ENCODE measurements at regions not wholly inside any gene's neighbourhood (a gene's known extent, or its start where the extent isn't known, plus 50 kb on each side); places are given as distances from the start of the nearest gene placed in this dataset.

DNA sequence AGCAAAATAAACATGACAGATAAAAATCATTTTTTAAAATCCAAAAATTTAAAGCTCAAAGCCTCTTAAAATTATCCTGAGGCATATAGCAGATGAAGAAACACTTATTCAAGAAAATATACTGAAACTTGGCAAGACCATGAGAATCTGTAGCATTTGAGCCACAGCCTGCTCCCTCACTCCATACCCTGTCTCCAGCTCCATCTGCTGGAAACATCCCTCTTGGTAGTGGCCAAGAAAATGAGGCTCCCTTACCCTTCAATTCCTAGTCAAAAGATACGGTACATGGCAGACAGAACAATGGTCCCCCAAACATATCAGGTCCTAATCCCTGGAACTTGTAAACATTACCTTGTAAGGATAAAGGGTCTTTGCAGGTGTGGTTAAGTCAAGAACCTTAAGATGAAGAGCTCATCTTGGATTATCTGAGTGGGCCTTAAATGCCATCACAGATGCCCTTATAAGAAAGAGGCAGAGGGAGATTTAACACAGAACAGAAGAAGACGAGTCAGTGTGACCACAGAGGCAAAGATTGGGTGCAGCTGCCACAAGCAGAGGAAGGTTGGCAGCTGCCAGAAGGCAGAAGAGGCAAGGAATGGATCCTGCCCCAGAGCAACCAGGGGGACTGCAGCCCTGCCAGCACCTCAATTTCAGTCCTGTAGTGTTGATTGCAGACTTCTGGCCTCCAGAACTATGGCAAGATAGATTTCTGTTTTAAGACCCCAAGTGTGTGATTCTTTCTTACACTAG is 149.4 kb downstream of the ZNF248 start:
- no peaks in the 10 kb centered on the region for H3K4me1 ChIP-seq (ENCODE audit: control insufficient read depth, insufficient read depth, low read length)
- H3K36me3 ChIP-seq (ENCODE audit: insufficient read depth, low read length): no peaks in the 10 kb centered on the region
- no peak overlapping the region for H3K9ac ChIP-seq (ENCODE audit: low read depth, low read length)
- no peaks in the 10 kb centered on the region for H3K27me3 ChIP-seq (ENCODE audit: control insufficient read depth, insufficient read depth, low read length)
- H3K9me3 ChIP-seq (replicated peaks; ENCODE audit: low read length): no peaks in the 10 kb centered on the region
- H3K4me3 ChIP-seq (ENCODE audit: low read length): no peak overlapping the region
- no peak overlapping the region for H3K4me2 ChIP-seq (ENCODE audit: low read length)

DNA sequence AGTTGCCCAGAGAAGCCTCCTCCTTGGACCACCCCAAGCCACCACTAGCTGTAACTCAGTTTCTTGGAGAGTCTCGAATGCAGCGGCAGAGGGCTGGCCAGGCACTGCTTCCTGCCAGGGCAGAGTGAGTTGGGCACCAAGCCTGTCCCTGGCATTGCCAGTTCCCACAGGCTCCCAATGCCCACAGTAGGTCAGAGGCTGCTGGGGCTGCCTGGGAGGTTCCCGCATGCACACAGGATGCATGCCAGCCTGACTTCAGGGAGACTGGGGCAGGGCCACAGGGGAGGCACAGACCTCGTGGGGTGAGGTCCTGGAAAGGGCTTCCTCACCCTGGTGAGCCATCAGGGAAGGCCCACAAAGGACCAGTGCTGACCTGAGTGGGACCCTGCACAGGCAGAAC is 152.8 kb downstream of the ZNF248 start:
- no peak overlapping the region for H3K4me3 ChIP-seq (ENCODE audit: low read length)
- no peak overlapping the region for H3K4me2 ChIP-seq (ENCODE audit: low read length)
- H3K9me3 ChIP-seq (replicated peaks; ENCODE audit: low read length): no peaks in the 10 kb centered on the region
- H3K36me3 ChIP-seq (ENCODE audit: insufficient read depth, low read length): no peaks in the 10 kb centered on the region
- no peaks in the 10 kb centered on the region for H3K4me1 ChIP-seq (ENCODE audit: control insufficient read depth, insufficient read depth, low read length)
- H3K27me3 ChIP-seq (ENCODE audit: control insufficient read depth, insufficient read depth, low read length): no peaks in the 10 kb centered on the region
- H3K9ac ChIP-seq (ENCODE audit: low read depth, low read length): no peak overlapping the region

GRCh38 chr10:37703833-37704382 is 153.5 kb downstream of the ZNF248 start:
- H3K9me3 ChIP-seq (replicated peaks; ENCODE audit: low read length): no peaks in the 10 kb centered on the region
- no peaks in the 10 kb centered on the region for H3K4me1 ChIP-seq (ENCODE audit: control insufficient read depth, insufficient read depth, low read length)
- no peak overlapping the region for H3K4me3 ChIP-seq (ENCODE audit: low read length)
- H3K4me2 ChIP-seq (ENCODE audit: low read length): no peak overlapping the region
- no peaks in the 10 kb centered on the region for H3K36me3 ChIP-seq (ENCODE audit: insufficient read depth, low read length)
- H3K9ac ChIP-seq (ENCODE audit: low read depth, low read length): no peak overlapping the region
- H3K27me3 ChIP-seq (ENCODE audit: control insufficient read depth, insufficient read depth, low read length): no peaks in the 10 kb centered on the region

- Histone ChIP-seq H3K4me2 (ENCODE audit: low read length) (no peak overlapping the region), H3K36me3 (ENCODE audit: insufficient read depth, low read length) (no peaks in the 10 kb centered on the region), H3K9ac (ENCODE audit: low read depth, low read length) (no peak overlapping the region), H3K9me3 (replicated peaks; ENCODE audit: low read length) (no peaks in the 10 kb centered on the region), H3K4me3 (ENCODE audit: low read length) (no peak overlapping the region), H3K4me1 (ENCODE audit: control insufficient read depth, insufficient read depth, low read length) (no peaks in the 10 kb centered on the region), H3K27me3 (ENCODE audit: control insufficient read depth, insufficient read depth, low read length) (no peaks in the 10 kb centered on the region)
Observed at GRCh38 chr10:37703114-37703513, 154.3 kb downstream of the ZNF248 start.

GRCh38 chr10:37701781-37702493 is 155.5 kb downstream of the ZNF248 start:
- no peak overlapping the region for H3K9ac ChIP-seq (ENCODE audit: low read depth, low read length)
- no peaks in the 10 kb centered on the region for H3K4me1 ChIP-seq (ENCODE audit: control insufficient read depth, insufficient read depth, low read length)
- no peak overlapping the region for H3K4me2 ChIP-seq (ENCODE audit: low read length)
- no peaks in the 10 kb centered on the region for H3K27me3 ChIP-seq (ENCODE audit: control insufficient read depth, insufficient read depth, low read length)
- no peaks in the 10 kb centered on the region for H3K9me3 ChIP-seq (replicated peaks; ENCODE audit: low read length)
- no peaks in the 10 kb centered on the region for H3K36me3 ChIP-seq (ENCODE audit: insufficient read depth, low read length)
- no peak overlapping the region for H3K4me3 ChIP-seq (ENCODE audit: low read length)

GRCh38 chr10:37700886-37701780 is 156.3 kb downstream of the ZNF248 start:
- Histone ChIP-seq H3K9ac (ENCODE audit: low read depth, low read length) (no peak overlapping the region), H3K4me3 (ENCODE audit: low read length) (no peak overlapping the region), H3K27me3 (ENCODE audit: control insufficient read depth, insufficient read depth, low read length) (no peaks in the 10 kb centered on the region), H3K9me3 (replicated peaks; ENCODE audit: low read length) (no peaks in the 10 kb centered on the region), H3K4me1 (ENCODE audit: control insufficient read depth, insufficient read depth, low read length) (no peaks in the 10 kb centered on the region), H3K4me2 (ENCODE audit: low read length) (no peak overlapping the region), H3K36me3 (ENCODE audit: insufficient read depth, low read length) (no peaks in the 10 kb centered on the region)

DNA sequence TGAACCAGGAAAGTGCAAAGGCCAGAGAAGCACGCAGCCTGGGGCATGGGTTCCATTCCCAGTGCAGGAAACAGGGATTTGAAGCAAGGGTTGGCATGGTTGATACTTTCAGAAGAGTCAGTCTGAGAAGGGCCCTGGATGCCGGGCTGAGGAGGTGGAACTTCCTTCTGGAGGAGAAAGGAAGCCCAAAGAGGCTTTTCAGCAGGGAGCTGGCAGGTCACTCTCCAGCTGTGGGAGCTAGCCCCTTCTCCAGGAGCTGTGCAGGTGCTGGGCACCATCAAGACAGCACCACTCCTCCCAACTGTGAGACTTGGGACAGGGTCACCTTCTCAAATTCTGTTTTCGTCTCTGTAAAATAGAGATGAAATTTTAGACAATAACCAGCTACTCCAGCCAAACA is 169.8 kb downstream of the ZNF248 start:
- no peak overlapping the region for H3K4me3 ChIP-seq (ENCODE audit: low read length)
- H3K9me3 ChIP-seq (replicated peaks; ENCODE audit: low read length): peaks cover 3% of the 10 kb centered on the region
- H3K27me3 ChIP-seq (ENCODE audit: control insufficient read depth, insufficient read depth, low read length): no peaks in the 10 kb centered on the region
- H3K36me3 ChIP-seq (ENCODE audit: insufficient read depth, low read length): no peaks in the 10 kb centered on the region
- no peak overlapping the region for H3K9ac ChIP-seq (ENCODE audit: low read depth, low read length)
- no peaks in the 10 kb centered on the region for H3K4me1 ChIP-seq (ENCODE audit: control insufficient read depth, insufficient read depth, low read length)
- no peak overlapping the region for H3K4me2 ChIP-seq (ENCODE audit: low read length)

DNA sequence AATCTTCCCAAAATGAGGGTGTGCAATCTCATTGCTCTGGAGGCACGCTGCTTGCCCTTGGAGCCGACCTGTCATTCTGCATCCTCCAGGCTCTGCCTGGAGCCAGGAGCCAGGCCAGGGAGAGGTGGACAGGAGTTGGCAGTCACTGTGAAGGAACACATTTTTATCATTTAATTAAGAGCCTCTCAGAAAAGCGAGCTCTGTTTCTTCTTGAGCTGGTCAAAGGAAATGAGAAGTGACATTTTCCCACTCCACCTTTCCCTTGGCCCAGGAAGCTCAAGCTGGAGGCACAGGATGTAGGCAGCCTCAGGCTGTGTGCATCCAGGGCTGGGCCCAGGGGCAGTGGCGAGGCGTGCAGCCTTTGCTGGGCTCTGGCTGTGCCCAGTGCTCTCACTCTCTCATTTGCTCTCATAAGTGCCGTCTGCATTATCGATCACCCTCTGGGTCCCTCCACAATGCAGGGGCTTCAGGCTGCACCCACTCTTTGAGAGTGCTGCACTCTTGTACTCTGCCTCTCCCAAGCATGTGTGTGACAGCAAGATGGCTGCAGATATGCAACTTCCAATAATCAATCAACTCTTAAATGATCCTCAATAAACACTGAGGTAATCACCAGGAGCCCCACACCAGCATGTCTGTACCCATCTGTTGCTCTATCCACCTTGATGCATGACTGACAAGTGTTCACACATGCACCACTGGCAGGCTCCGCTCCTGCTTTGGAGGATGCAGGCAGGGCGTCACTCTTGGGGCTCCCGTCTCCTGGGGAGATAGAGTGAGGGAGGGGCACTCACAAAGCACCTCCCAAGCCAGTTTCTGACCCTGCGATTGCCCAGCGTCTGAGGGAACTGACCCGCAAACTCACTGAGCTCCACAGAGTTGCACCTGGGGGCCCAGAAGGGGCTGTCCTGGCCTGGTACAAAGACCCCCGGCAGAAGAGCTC is 171.4 kb downstream of the ZNF248 start:
- Histone ChIP-seq H3K36me3 (ENCODE audit: insufficient read depth, low read length) (no peaks in the 10 kb centered on the region), H3K27me3 (ENCODE audit: control insufficient read depth, insufficient read depth, low read length) (no peaks in the 10 kb centered on the region), H3K9ac (ENCODE audit: low read depth, low read length) (no peak overlapping the region), H3K9me3 (replicated peaks; ENCODE audit: low read length) (peaks cover 7% of the 10 kb centered on the region), H3K4me2 (ENCODE audit: low read length) (no peak overlapping the region), H3K4me3 (ENCODE audit: low read length) (no peak overlapping the region), H3K4me1 (ENCODE audit: control insufficient read depth, insufficient read depth, low read length) (no peaks in the 10 kb centered on the region)

DNA sequence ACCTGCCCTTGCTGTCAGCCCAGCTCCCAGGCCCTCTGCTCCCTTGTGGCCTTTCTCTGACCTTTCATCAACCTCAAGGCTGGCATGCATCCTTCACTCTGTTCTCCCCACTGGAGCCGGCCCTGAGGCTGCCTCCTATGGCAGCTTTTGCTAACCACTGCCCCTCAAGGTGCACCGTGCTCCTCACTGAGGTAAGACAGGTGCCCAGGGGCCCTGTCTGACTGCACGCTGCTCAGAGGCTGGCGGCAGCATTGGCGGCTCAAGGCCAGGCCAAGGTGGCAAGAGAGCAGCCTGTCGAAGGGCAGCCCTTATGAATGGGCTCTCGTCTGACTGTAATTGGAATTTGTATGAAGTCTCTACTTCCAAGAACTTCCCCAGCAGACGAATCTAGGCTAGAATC is 172.6 kb downstream of the ZNF248 start:
- Histone ChIP-seq H3K4me3 (ENCODE audit: low read length) (no peak overlapping the region), H3K27me3 (ENCODE audit: control insufficient read depth, insufficient read depth, low read length) (no peaks in the 10 kb centered on the region), H3K9me3 (replicated peaks; ENCODE audit: low read length) (peaks cover 7% of the 10 kb centered on the region), H3K4me1 (ENCODE audit: control insufficient read depth, insufficient read depth, low read length) (no peaks in the 10 kb centered on the region), H3K4me2 (ENCODE audit: low read length) (no peak overlapping the region), H3K36me3 (ENCODE audit: insufficient read depth, low read length) (no peaks in the 10 kb centered on the region), H3K9ac (ENCODE audit: low read depth, low read length) (no peak overlapping the region)

GRCh38 chr10:37682617-37683016 is 174.8 kb downstream of the ZNF248 start:
- no peaks in the 10 kb centered on the region for H3K36me3 ChIP-seq (ENCODE audit: insufficient read depth, low read length)
- no peak overlapping the region for H3K4me3 ChIP-seq (ENCODE audit: low read length)
- no peaks in the 10 kb centered on the region for H3K27me3 ChIP-seq (ENCODE audit: control insufficient read depth, insufficient read depth, low read length)
- no peaks in the 10 kb centered on the region for H3K4me1 ChIP-seq (ENCODE audit: control insufficient read depth, insufficient read depth, low read length)
- no peak overlapping the region for H3K9ac ChIP-seq (ENCODE audit: low read depth, low read length)
- H3K4me2 ChIP-seq (ENCODE audit: low read length): no peak overlapping the region
- H3K9me3 ChIP-seq (replicated peaks; ENCODE audit: low read length): peaks cover 4% of the 10 kb centered on the region
